Renal cortical epithelial cell (primary cell): ENCODE measurements at regions not wholly inside any gene's neighbourhood (a gene's known extent, or its start where the extent isn't known, plus 50 kb on each side); places are given as distances from the start of the nearest gene placed in this dataset.
A peak's percentile ranks its signal among the peaks of the same experiment; 100 is the strongest.

ENCODE experiments used
- DNase-seq: peaks from one replicate; pipeline ENCODE4 v3.0.0-alpha.2; 2011; ENCODE audit warnings: low read depth

- no peak for DNase-seq
Observed at GRCh38 chr9:89234205-89235067, 55.8 kb upstream of the SHC3 start.

- no peak for DNase-seq
Observed at GRCh38 chr9:89236955-89237573, 58.4 kb upstream of the SHC3 start.

GRCh38 chr9:89238424-89238823 is 59.8 kb upstream of the SHC3 start:
- no peak for DNase-seq

GRCh38 chr9:89243296-89244061 is 64.9 kb upstream of the SHC3 start:
- DNase-seq, result no peak

- DNase-seq, result no peak
Observed at GRCh38 chr9:89246840-89247239, 64.2 kb upstream of the CKS2 start.

GRCh38 chr9:89247431-89248353 is 63.3 kb upstream of the CKS2 start:
- DNase-seq, result peak; percentile 71

GRCh38 chr9:89249001-89249400 is 62.0 kb upstream of the CKS2 start:
- no peak for DNase-seq

GRCh38 chr9:89252651-89253267 is 58.2 kb upstream of the CKS2 start:
- DNase-seq, result no peak

GRCh38 chr9:89254058-89254772 is 56.8 kb upstream of the CKS2 start:
- no peak for DNase-seq

GRCh38 chr9:89254773-89255125 is 56.2 kb upstream of the CKS2 start:
- DNase-seq, result no peak

GRCh38 chr9:89256225-89256624 is 54.8 kb upstream of the CKS2 start:
- no peak for DNase-seq

- DNase-seq, result no peak
Observed at GRCh38 chr9:89256642-89257041, 54.4 kb upstream of the CKS2 start.

GRCh38 chr9:89260525-89260924 is 50.5 kb upstream of the CKS2 start:
- DNase-seq, result no peak
